ENCODE measurements at regions not wholly inside any gene's neighbourhood (a gene's known extent, or its start where the extent isn't known, plus 50 kb on each side); places are given as distances from the start of the nearest gene placed in this dataset.
"Not testable (repeated sequence)": the region's sequence is repeated elsewhere in the genome, so short reads cannot be mapped to it uniquely, and the experiment has no call there.

GRCh38 chr4:85177679-85178078, 211.2 kb upstream of the WDFY3 start:
- DNase-seq (ENCODE audit: insufficient read length, low spot score) (no peak), FAIRE-seq (no peak)
- TF ChIP-seq, protein P1, sequence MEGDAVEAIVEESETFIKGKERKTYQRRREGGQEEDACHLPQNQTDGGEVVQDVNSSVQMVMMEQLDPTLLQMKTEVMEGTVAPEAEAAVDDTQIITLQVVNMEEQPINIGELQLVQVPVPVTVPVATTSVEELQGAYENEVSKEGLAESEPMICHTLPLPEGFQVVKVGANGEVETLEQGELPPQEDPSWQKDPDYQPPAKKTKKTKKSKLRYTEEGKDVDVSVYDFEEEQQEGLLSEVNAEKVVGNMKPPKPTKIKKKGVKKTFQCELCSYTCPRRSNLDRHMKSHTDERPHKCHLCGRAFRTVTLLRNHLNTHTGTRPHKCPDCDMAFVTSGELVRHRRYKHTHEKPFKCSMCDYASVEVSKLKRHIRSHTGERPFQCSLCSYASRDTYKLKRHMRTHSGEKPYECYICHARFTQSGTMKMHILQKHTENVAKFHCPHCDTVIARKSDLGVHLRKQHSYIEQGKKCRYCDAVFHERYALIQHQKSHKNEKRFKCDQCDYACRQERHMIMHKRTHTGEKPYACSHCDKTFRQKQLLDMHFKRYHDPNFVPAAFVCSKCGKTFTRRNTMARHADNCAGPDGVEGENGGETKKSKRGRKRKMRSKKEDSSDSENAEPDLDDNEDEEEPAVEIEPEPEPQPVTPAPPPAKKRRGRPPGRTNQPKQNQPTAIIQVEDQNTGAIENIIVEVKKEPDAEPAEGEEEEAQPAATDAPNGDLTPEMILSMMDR (IDR thresholded peaks at IDR 0.05; ENCODE audit: insufficient read depth, missing control alignments), result no peak

DNA sequence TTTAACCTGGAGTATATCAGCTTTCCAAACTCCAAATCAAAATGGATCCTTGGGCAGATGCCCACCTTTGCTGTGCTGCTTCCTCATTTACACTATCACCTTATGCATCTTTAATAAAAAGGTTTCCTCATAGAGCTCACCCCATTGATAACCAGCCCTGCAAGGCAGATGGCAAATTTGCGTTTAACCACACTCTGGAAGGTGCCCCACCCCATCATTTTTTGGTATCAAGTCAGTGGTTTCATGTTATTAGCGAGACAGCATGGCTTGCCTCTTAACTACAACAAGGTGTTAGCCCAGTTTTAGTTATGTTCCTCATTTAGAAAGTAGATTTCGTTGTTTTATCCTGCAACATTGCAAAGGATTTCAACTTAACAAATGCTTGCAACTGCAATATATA, 214.0 kb upstream of the WDFY3 start:
- TF ChIP-seq, protein P1 (IDR thresholded peaks at IDR 0.05; ENCODE audit: insufficient read depth, missing control alignments), result no peak
- DNase-seq (ENCODE audit: insufficient read length, low spot score) (no peak), FAIRE-seq (no peak)

GRCh38 chr4:85187106-85187505, 220.6 kb upstream of the WDFY3 start:
- no peak for FAIRE-seq
- TF ChIP-seq, protein P1 (IDR thresholded peaks at IDR 0.05; ENCODE audit: insufficient read depth, missing control alignments), result no peak
- DNase-seq (ENCODE audit: insufficient read length, low spot score), result no peak

DNA sequence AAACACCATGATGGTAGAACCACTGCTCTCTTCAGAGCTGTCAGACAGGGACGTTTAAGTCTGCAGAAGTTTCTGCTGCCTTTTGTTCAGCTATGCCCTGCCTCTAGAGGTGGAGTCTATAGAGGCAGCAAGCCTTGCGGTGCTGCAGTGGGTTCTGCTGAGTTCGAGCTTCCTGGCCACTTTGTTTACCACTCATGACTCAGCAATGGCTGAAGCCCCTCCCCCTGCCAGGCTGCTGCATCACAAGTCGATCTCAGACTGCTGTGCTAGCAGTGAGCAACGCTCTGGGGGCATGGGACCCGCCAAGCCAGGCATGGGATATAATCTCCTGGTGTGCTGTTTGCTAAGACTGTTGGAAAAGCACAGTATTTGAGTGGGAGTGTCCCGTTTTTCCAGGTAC, 229.5 kb upstream of the WDFY3 start:
- DNase-seq (ENCODE audit: insufficient read length, low spot score); FAIRE-seq: not testable (repeated sequence)

GRCh38 chr4:85200106-85200505, 233.6 kb upstream of the WDFY3 start:
- FAIRE-seq (no peak), DNase-seq (ENCODE audit: insufficient read length, low spot score) (no peak)
- TF ChIP-seq, protein P1 (IDR thresholded peaks at IDR 0.05; ENCODE audit: insufficient read depth, missing control alignments), result no peak

DNA sequence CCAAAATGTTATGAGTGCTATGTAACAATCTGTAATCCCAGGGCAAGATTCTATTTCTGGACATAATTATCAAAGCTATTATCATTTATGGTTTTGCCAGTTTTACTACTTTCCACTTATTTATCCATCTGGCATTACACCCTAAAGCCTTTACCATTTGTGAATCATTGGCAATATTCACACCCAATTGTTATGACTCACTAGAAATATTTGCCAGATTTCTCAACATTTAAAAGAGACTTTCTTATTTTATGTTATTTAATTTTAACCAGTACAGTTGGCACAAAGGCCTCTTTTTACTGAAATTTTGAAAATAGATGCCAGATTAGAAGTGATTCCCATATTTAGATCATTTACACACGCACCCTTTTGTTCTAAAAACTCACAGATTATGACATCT, 242.7 kb upstream of the WDFY3 start:
- FAIRE-seq, result no peak
- DNase-seq (ENCODE audit: insufficient read length, low spot score), result no peak
- TF ChIP-seq, protein P1 (IDR thresholded peaks at IDR 0.05; ENCODE audit: insufficient read depth, missing control alignments), result no peak

DNA sequence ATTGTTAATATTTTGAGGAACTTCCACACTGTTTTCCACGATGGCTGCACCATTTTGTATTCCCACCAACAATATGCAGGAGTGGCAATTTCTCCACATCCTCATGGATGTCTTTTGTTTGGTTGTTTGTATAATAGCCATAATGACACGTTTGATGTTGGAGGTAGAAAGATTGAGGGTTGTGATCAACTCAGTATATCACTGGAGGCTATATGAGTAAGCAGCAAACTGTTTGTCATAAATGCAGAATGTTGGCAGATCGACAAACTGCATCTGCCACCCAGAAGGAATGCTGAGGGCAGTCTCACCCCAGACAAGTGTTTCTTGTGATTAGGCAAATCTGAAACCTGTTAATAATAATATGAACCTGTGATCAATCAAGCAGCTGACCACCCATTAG, 243.9 kb upstream of the WDFY3 start:
- TF ChIP-seq, protein P1 (IDR thresholded peaks at IDR 0.05; ENCODE audit: insufficient read depth, missing control alignments), result no peak
- no peak for FAIRE-seq
- no peak for DNase-seq (ENCODE audit: insufficient read length, low spot score)

- DNase-seq (ENCODE audit: insufficient read length, low spot score); FAIRE-seq: not testable (repeated sequence)
These were observed 250.1 kb upstream of the WDFY3 start for GRCh38 chr4:85216571-85216970.
